Small intestine (tissue), 7 donors: ENCODE measurements at regions not wholly inside any gene's neighbourhood (a gene's known extent, or its start where the extent isn't known, plus 50 kb on each side); places are given as distances from the start of the nearest gene placed in this dataset.

ENCODE experiments used
- DNase-seq, 2 donors: peaks; one replicate each; pipeline versions ENCODE4 v3.0.0 to v3.0.0-alpha.2; 2013
- FAIRE-seq: peaks from 2 replicates; lab custom pipeline; 2012; peaks lifted over from hg19 to GRCh38; lab: Jason Lieb, UNC
- H3K27ac ChIP-seq, 3 donors: one replicate each; pipeline ENCODE4 v1.5.1; 2013; ENCODE audit warnings: low read length in 2 of 3, mild to moderate bottlenecking in 2 of 3, control low read depth in 1 of 3, inconsistent platforms in 1 of 3, low read depth in 1 of 3, moderate library complexity in 1 of 3
- H3K27me3 ChIP-seq, 3 donors: one replicate each; pipeline ENCODE4 v1.6.1; 2013; ENCODE audit warnings: low read length in 3 of 3, inconsistent platforms in 1 of 3; ENCODE audit not compliant: control insufficient read depth in 3 of 3, insufficient read depth in 3 of 3
- H3K36me3 ChIP-seq, 3 donors: one replicate each; pipeline ENCODE4 v1.6.1; 2013; ENCODE audit warnings: low read length in 3 of 3, inconsistent platforms in 1 of 3, low read depth in 1 of 3, mild to moderate bottlenecking in 1 of 3, moderate library complexity in 1 of 3; ENCODE audit not compliant: control insufficient read depth in 3 of 3, insufficient read depth in 2 of 3
- H3K4me1 ChIP-seq, 3 donors: one replicate each; pipeline ENCODE4 v1.6.1; 2013; ENCODE audit warnings: low read length in 2 of 3, inconsistent platforms in 1 of 3, low read depth in 1 of 3, mild to moderate bottlenecking in 1 of 3, moderate library complexity in 1 of 3; ENCODE audit not compliant: control insufficient read depth in 3 of 3, insufficient read depth in 2 of 3
- H3K4me3 ChIP-seq, 3 donors: one replicate each; pipeline ENCODE4 v1.5.1; 2013; ENCODE audit warnings: low read length in 3 of 3, control low read depth in 1 of 3, inconsistent platforms in 1 of 3, low read depth in 1 of 3, mild to moderate bottlenecking in 1 of 3, moderate library complexity in 1 of 3
- H3K9me3 ChIP-seq, 2 donors: one replicate each; pipeline ENCODE4 v1.6.1; 2013; ENCODE audit warnings: low read depth in 1 of 2, low read length in 1 of 2; ENCODE audit not compliant: control insufficient read depth in 2 of 2, insufficient read depth in 1 of 2
- WGBS, 3 donors: extraction: QIAGEN DNeasy Blood & Tissue Kit; methylation state at CpG; one replicate each; pipeline ENCODE4 v1.1.7; 2013; 5-methylcytosine and 5-hydroxymethylcytosine counted together
- donor health status: healthy with polysubstance abuse.
- donor health status: control.
- donor health status: control.
- donor health status: Bipolar disorder and iron deficiency.
- donor health status: healthy.

- 94 to 97% (median 95%) methylated on average over 11 of the region's 11 CpGs for WGBS, 3 donors
- DNase-seq (no peak), FAIRE-seq (no peak)
- H3K27me3 ChIP-seq, result no peaks in the 10 kb centered on the region
- H3K4me1 ChIP-seq, result no peaks in the 10 kb centered on the region
- no peaks in the 10 kb centered on the region for H3K9me3 ChIP-seq
- H3K36me3 ChIP-seq, result peaks cover 2 to 67% (median 17%) of the 10 kb centered on the region in 3 donors
- H3K4me3 ChIP-seq, result no peak overlapping the region
- no peak overlapping the region for H3K27ac ChIP-seq
Measured at GRCh38 chr15:62770111-62770660, 272.4 kb upstream of the TPM1 start.

GRCh38 chr15:62770752-62771151 lies 271.8 kb upstream of the TPM1 start:
- DNase-seq (no peak), FAIRE-seq (no peak)
- H3K27ac ChIP-seq, result no peak overlapping the region
- H3K27me3 ChIP-seq, result no peaks in the 10 kb centered on the region
- 84 to 91% (median 87%) methylated on average over 7 of the region's 7 CpGs for WGBS, 3 donors
- H3K36me3 ChIP-seq, result peaks cover 2 to 68% (median 17%) of the 10 kb centered on the region in 3 donors
- no peaks in the 10 kb centered on the region for H3K9me3 ChIP-seq
- H3K4me3 ChIP-seq, result no peak overlapping the region
- no peaks in the 10 kb centered on the region for H3K4me1 ChIP-seq

- Histone ChIP-seq H3K4me3 (no peak overlapping the region), H3K27me3 (no peaks in the 10 kb centered on the region), H3K9me3 (no peaks in the 10 kb centered on the region), H3K4me1 (no peaks in the 10 kb centered on the region), H3K36me3 (peaks cover 2 to 67% (median 14%) of the 10 kb centered on the region in 3 donors), H3K27ac (no peak overlapping the region)
- DNase-seq (no peak), FAIRE-seq (no peak)
- WGBS, 3 donors, result 90 to 94% (median 90%) methylated on average over 2 of the region's 2 CpGs
Measured at GRCh38 chr15:62771234-62771633, 271.3 kb upstream of the TPM1 start.

GRCh38 chr15:62773369-62774165 lies 269.0 kb upstream of the TPM1 start:
- Histone ChIP-seq H3K4me1 (no peaks in the 10 kb centered on the region), H3K9me3 (no peaks in the 10 kb centered on the region), H3K36me3 (peaks cover 0 to 57% (median 11%) of the 10 kb centered on the region in 3 donors), H3K27ac (no peak overlapping the region), H3K4me3 (no peak overlapping the region), H3K27me3 (no peaks in the 10 kb centered on the region)
- WGBS, 3 donors, result 90 to 93% (median 90%) methylated on average over 12 of the region's 12 CpGs
- DNase-seq (no peak), FAIRE-seq (no peak)

- Histone ChIP-seq H3K9me3 (no peaks in the 10 kb centered on the region), H3K4me1 (peaks cover 0 to 4% (median 0%) of the 10 kb centered on the region in 3 donors), H3K4me3 (no peak overlapping the region), H3K36me3 (peaks cover 0 to 49% (median 8%) of the 10 kb centered on the region in 3 donors), H3K27me3 (no peaks in the 10 kb centered on the region), H3K27ac (no peak overlapping the region)
- 80 to 87% (median 80%) methylated on average over 1 of the region's 1 CpG for WGBS, 3 donors
- FAIRE-seq (no peak), DNase-seq (no peak)
Measured at GRCh38 chr15:62775932-62776331, 266.6 kb upstream of the TPM1 start.

- no peak overlapping the region for H3K4me3 ChIP-seq
- no peaks in the 10 kb centered on the region for H3K27me3 ChIP-seq
- FAIRE-seq (no peak), DNase-seq (no peak)
- H3K36me3 ChIP-seq, result peaks cover 0 to 45% (median 9%) of the 10 kb centered on the region in 3 donors
- H3K27ac ChIP-seq, result no peak overlapping the region
- H3K9me3 ChIP-seq, result no peaks in the 10 kb centered on the region
- 70 to 84% (median 73%) methylated on average over 2 of the region's 2 CpGs for WGBS, 3 donors
- peaks cover 0 to 8% (median 0%) of the 10 kb centered on the region in 3 donors for H3K4me1 ChIP-seq
Measured at GRCh38 chr15:62777671-62778070, 264.9 kb upstream of the TPM1 start.

GRCh38 chr15:62779036-62779770 lies 263.3 kb upstream of the TPM1 start:
- 79 to 86% (median 79%) methylated on average over 8 of the region's 8 CpGs for WGBS, 3 donors
- DNase-seq, result no peak
- H3K9me3 ChIP-seq, result no peaks in the 10 kb centered on the region
- H3K36me3 ChIP-seq, result peaks cover 0 to 46% (median 8%) of the 10 kb centered on the region in 3 donors
- H3K4me3 ChIP-seq, result no peak overlapping the region
- no peak for FAIRE-seq
- H3K27ac ChIP-seq, result no peak overlapping the region
- peaks cover 0 to 8% (median 0%) of the 10 kb centered on the region in 3 donors for H3K4me1 ChIP-seq
- no peaks in the 10 kb centered on the region for H3K27me3 ChIP-seq

- no peaks in the 10 kb centered on the region for H3K27me3 ChIP-seq
- H3K9me3 ChIP-seq, result no peaks in the 10 kb centered on the region
- no peak for DNase-seq
- H3K27ac ChIP-seq, result no peak overlapping the region
- 92 to 95% (median 94%) methylated on average over 3 of the region's 3 CpGs for WGBS, 3 donors
- FAIRE-seq, result no peak
- H3K4me3 ChIP-seq, result no peak overlapping the region
- H3K4me1 ChIP-seq, result peaks cover 0 to 8% (median 0%) of the 10 kb centered on the region in 3 donors
- H3K36me3 ChIP-seq, result peaks cover 0 to 48% (median 8%) of the 10 kb centered on the region in 3 donors
Measured at GRCh38 chr15:62779899-62780298, 262.6 kb upstream of the TPM1 start.
